H1 (cell line): ENCODE measurements at regions not wholly inside any gene's neighbourhood (a gene's known extent, or its start where the extent isn't known, plus 50 kb on each side); places are given as distances from the start of the nearest gene placed in this dataset.

ENCODE experiments used
- EP300 ChIP-seq, 2 experiments: IDR thresholded peaks; 1 replicate in 1 of 2; 2 replicates in 1 of 2; pipeline ENCODE4 v1.6.1; 2011 to 2012; ENCODE audit warnings: low read depth in 2 of 2, low read length in 2 of 2, mild to moderate bottlenecking in 2 of 2, borderline replicate concordance in 1 of 2, inconsistent platforms in 1 of 2, moderate library complexity in 1 of 2
- JUND ChIP-seq: IDR thresholded peaks from 2 replicates; pipeline ENCODE4 v1.6.1; 2011; ENCODE audit warnings: mild to moderate bottlenecking, improper control_type of control experiment, low read length
- POLR2A ChIP-seq, 2 experiments: IDR thresholded peaks; 1 replicate in 1 of 2; 2 replicates in 1 of 2; pipeline ENCODE4 v1.6.1; 2011; ENCODE audit warnings: low read depth in 2 of 2, low read length in 2 of 2, mild to moderate bottlenecking in 2 of 2; ENCODE audit errors: control extremely low read depth in 1 of 2
- POLR2AphosphoS5 ChIP-seq: IDR thresholded peaks from 2 replicates; pipeline ENCODE4 v1.6.1; 2011; ENCODE audit warnings: low read depth, low read length
- RBBP5 ChIP-seq: IDR thresholded peaks from 2 replicates; pipeline ENCODE4 v1.7.1; 2012; ENCODE audit warnings: low read depth, mild to moderate bottlenecking, inconsistent platforms, low read length, moderate library complexity, borderline replicate concordance
- RFX5 ChIP-seq: IDR thresholded peaks from 2 replicates; pipeline ENCODE4 v1.6.1; 2011; ENCODE audit warnings: low read depth, low read length, improper control_type of control experiment, borderline replicate concordance
- SUZ12 ChIP-seq: fragments of 200-600 bp; sonication (generic); IDR thresholded peaks from 2 replicates; pipeline ENCODE4 v1.6.1; 2012; ENCODE audit warnings: mild to moderate bottlenecking, inconsistent platforms, low read length, moderate library complexity, mixed read lengths
- YY1 ChIP-seq: IDR thresholded peaks from 2 replicates; pipeline ENCODE4 v1.6.1; 2011; ENCODE audit warnings: low read depth, mild to moderate bottlenecking, low read length
- TF ChIP-seq, protein P1 (sequence below), 3 experiments: IDR thresholded peaks; 1 replicate in 2 of 3; 2 replicates in 1 of 3; pipeline versions ENCODE4 v1.5.1 to v1.6.1; 2011; ENCODE audit warnings: low read length in 3 of 3, mild to moderate bottlenecking in 3 of 3, inconsistent platforms in 2 of 3, low read depth in 1 of 3, moderate library complexity in 1 of 3; ENCODE audit not compliant: insufficient read depth in 1 of 3; ENCODE audit errors: control extremely low read depth in 1 of 3
- TF ChIP-seq, protein P2 (sequence below): IDR thresholded peaks from 2 replicates; pipeline ENCODE4 v1.6.1; 2012; ENCODE audit warnings: inconsistent platforms
- TF ChIP-seq, protein P3 (sequence below): IDR thresholded peaks from 2 replicates; pipeline ENCODE4 v1.6.1; 2012; ENCODE audit warnings: low read length, inconsistent platforms

DNA sequence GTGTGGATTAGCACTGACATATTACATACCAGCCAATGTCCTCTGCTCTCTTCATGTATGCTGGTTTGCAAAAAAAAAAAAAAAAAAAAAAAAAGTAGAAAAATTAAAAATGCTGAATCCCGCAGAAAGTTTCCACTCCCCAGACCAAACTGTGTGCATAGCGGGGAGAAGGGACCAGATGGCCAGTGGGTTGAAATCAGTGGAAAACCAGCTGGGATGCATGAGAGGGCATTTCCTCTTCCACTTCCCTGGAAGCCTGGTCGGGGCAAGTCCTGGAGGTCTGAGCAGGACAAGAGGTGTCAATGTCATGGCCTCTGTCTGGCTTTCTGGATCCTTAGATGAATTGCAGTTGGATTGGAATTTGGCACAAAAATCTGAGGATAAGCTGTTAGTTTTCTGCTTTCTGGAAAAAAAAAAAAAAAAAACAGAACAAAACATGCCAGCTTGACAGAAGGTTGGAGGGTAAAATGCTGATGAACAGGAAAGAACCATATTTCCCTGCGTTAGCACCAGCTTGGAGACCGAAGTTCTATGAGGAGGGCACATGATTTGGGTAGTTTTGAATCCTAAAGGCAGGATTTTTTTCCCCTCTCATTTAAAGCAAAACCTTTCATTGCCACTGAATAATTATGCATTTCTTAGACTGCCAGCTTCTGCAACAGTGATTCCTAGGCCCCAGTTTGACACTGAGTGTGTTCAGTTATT is 941.5 kb upstream of the EEF2KMT start:
- TF ChIP-seq JUND = no peak
- TF ChIP-seq, protein P1, sequence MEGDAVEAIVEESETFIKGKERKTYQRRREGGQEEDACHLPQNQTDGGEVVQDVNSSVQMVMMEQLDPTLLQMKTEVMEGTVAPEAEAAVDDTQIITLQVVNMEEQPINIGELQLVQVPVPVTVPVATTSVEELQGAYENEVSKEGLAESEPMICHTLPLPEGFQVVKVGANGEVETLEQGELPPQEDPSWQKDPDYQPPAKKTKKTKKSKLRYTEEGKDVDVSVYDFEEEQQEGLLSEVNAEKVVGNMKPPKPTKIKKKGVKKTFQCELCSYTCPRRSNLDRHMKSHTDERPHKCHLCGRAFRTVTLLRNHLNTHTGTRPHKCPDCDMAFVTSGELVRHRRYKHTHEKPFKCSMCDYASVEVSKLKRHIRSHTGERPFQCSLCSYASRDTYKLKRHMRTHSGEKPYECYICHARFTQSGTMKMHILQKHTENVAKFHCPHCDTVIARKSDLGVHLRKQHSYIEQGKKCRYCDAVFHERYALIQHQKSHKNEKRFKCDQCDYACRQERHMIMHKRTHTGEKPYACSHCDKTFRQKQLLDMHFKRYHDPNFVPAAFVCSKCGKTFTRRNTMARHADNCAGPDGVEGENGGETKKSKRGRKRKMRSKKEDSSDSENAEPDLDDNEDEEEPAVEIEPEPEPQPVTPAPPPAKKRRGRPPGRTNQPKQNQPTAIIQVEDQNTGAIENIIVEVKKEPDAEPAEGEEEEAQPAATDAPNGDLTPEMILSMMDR (IDR thresholded peaks at IDR 0.05; ENCODE audit: control extremely low read depth in 1 of 3, insufficient read depth in 1 of 3, low read depth in 1 of 3, low read length in 3 of 3) = no peak
- no peak for TF ChIP-seq RFX5
- TF ChIP-seq YY1 = no peak
- TF ChIP-seq RBBP5 = no peak
- TF ChIP-seq, protein P2, sequence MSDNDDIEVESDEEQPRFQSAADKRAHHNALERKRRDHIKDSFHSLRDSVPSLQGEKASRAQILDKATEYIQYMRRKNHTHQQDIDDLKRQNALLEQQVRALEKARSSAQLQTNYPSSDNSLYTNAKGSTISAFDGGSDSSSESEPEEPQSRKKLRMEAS = no peak
- TF ChIP-seq POLR2A (IDR thresholded peaks at IDR 0.05; ENCODE audit: control extremely low read depth in 1 of 2, low read depth in 2 of 2, low read length in 2 of 2) = no peak
- no peak for TF ChIP-seq POLR2AphosphoS5
- TF ChIP-seq, protein P3, sequence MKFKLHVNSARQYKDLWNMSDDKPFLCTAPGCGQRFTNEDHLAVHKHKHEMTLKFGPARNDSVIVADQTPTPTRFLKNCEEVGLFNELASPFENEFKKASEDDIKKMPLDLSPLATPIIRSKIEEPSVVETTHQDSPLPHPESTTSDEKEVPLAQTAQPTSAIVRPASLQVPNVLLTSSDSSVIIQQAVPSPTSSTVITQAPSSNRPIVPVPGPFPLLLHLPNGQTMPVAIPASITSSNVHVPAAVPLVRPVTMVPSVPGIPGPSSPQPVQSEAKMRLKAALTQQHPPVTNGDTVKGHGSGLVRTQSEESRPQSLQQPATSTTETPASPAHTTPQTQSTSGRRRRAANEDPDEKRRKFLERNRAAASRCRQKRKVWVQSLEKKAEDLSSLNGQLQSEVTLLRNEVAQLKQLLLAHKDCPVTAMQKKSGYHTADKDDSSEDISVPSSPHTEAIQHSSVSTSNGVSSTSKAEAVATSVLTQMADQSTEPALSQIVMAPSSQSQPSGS = no peak
- no peak for TF ChIP-seq EP300 (IDR thresholded peaks at IDR 0.05; ENCODE audit: borderline replicate concordance in 1 of 2, low read depth in 2 of 2, low read length in 2 of 2)
- no peak for TF ChIP-seq SUZ12
